ENCODE measurements at regions not wholly inside any gene's neighbourhood (a gene's known extent, or its start where the extent isn't known, plus 50 kb on each side); places are given as distances from the start of the nearest gene placed in this dataset.

- DNase-seq = peak; percentile 8
- Mint-ChIP-seq H3K9me3 (ENCODE audit: low read depth, unreplicated experiment) (peaks cover 4% of the 10 kb centered on the region), H3K36me3 (ENCODE audit: insufficient read depth, unreplicated experiment) (no peaks in the 10 kb centered on the region), H3K27ac (ENCODE audit: unreplicated experiment) (peak overlapping the region; percentile 37), H3K27me3 (ENCODE audit: unreplicated experiment) (no peaks in the 10 kb centered on the region), H3K4me3 (ENCODE audit: low read depth, unreplicated experiment) (no peak overlapping the region), H3K4me1 (ENCODE audit: low read depth, unreplicated experiment) (peaks cover 43% of the 10 kb centered on the region)
- no TSS peak for BruUV-seq (replicated peaks)
- intact Hi-C loops (cut with micrococcal nuclease; ENCODE audit: unreplicated experiment) = no loop called here
- CTCF ChIA-PET = no interaction called here
- TF ChIP-seq CTCF (IDR thresholded peaks at IDR 0.05; ENCODE audit: unreplicated experiment) = no peak
Observed at GRCh38 chr12:92619730-92620684, 82.8 kb upstream of the PLEKHG7 start.

- Mint-ChIP-seq H3K27me3 (ENCODE audit: unreplicated experiment) (no peaks in the 10 kb centered on the region), H3K9me3 (ENCODE audit: low read depth, unreplicated experiment) (peaks cover 4% of the 10 kb centered on the region), H3K4me3 (ENCODE audit: low read depth, unreplicated experiment) (no peak overlapping the region), H3K27ac (ENCODE audit: unreplicated experiment) (no peak overlapping the region), H3K36me3 (ENCODE audit: insufficient read depth, unreplicated experiment) (no peaks in the 10 kb centered on the region), H3K4me1 (ENCODE audit: low read depth, unreplicated experiment) (peaks cover 33% of the 10 kb centered on the region)
- no peak for DNase-seq
- intact Hi-C loops (cut with micrococcal nuclease; ENCODE audit: unreplicated experiment) = no loop called here
- CTCF ChIA-PET = no interaction called here
- TF ChIP-seq CTCF (IDR thresholded peaks at IDR 0.05; ENCODE audit: unreplicated experiment) = no peak
- BruUV-seq (replicated peaks) = no TSS peak
Observed at GRCh38 chr12:92619026-92619425, 83.8 kb upstream of the PLEKHG7 start.

- no peak overlapping the region for H3K4me3 Mint-ChIP-seq (ENCODE audit: low read depth, unreplicated experiment)
- DNase-seq = no peak
- H3K36me3 Mint-ChIP-seq (ENCODE audit: insufficient read depth, unreplicated experiment) = peaks cover 9% of the 10 kb centered on the region
- H3K27me3 Mint-ChIP-seq (ENCODE audit: unreplicated experiment) = no peaks in the 10 kb centered on the region
- H3K27ac Mint-ChIP-seq (ENCODE audit: unreplicated experiment) = no peak overlapping the region
- no peak for TF ChIP-seq CTCF (IDR thresholded peaks at IDR 0.05; ENCODE audit: unreplicated experiment)
- CTCF ChIA-PET = no interaction called here
- no TSS peak for BruUV-seq (replicated peaks)
- intact Hi-C loops (cut with micrococcal nuclease; ENCODE audit: unreplicated experiment) = no loop called here
- H3K9me3 Mint-ChIP-seq (ENCODE audit: low read depth, unreplicated experiment) = no peaks in the 10 kb centered on the region
- peaks cover 24% of the 10 kb centered on the region for H3K4me1 Mint-ChIP-seq (ENCODE audit: low read depth, unreplicated experiment)
Observed at GRCh38 chr12:92615703-92616102, 87.1 kb upstream of the PLEKHG7 start.

- no peak overlapping the region for H3K4me3 Mint-ChIP-seq (ENCODE audit: low read depth, unreplicated experiment)
- no peak overlapping the region for H3K27ac Mint-ChIP-seq (ENCODE audit: unreplicated experiment)
- no peak for DNase-seq
- intact Hi-C loops (cut with micrococcal nuclease; ENCODE audit: unreplicated experiment) = no loop called here
- CTCF ChIA-PET = no interaction called here
- H3K27me3 Mint-ChIP-seq (ENCODE audit: unreplicated experiment) = no peaks in the 10 kb centered on the region
- no peaks in the 10 kb centered on the region for H3K9me3 Mint-ChIP-seq (ENCODE audit: low read depth, unreplicated experiment)
- H3K36me3 Mint-ChIP-seq (ENCODE audit: insufficient read depth, unreplicated experiment) = peaks cover 9% of the 10 kb centered on the region
- peaks cover 24% of the 10 kb centered on the region for H3K4me1 Mint-ChIP-seq (ENCODE audit: low read depth, unreplicated experiment)
- no TSS peak for BruUV-seq (replicated peaks)
- TF ChIP-seq CTCF (IDR thresholded peaks at IDR 0.05; ENCODE audit: unreplicated experiment) = no peak
Observed at GRCh38 chr12:92615086-92615485, 87.7 kb upstream of the PLEKHG7 start.

All from Calu3 (cell line).